ENCODE measurements at regions not wholly inside any gene's neighbourhood (a gene's known extent, or its start where the extent isn't known, plus 50 kb on each side); places are given as distances from the start of the nearest gene placed in this dataset.

GRCh38 chr22:47605441-47605840 lies 843.0 kb downstream of the TBC1D22A start:
- DNase-seq = no peak

GRCh38 chr22:47604563-47604962 lies 842.1 kb downstream of the TBC1D22A start:
- DNase-seq = no peak

GRCh38 chr22:47602732-47603131 lies 840.3 kb downstream of the TBC1D22A start:
- DNase-seq = no peak

DNA sequence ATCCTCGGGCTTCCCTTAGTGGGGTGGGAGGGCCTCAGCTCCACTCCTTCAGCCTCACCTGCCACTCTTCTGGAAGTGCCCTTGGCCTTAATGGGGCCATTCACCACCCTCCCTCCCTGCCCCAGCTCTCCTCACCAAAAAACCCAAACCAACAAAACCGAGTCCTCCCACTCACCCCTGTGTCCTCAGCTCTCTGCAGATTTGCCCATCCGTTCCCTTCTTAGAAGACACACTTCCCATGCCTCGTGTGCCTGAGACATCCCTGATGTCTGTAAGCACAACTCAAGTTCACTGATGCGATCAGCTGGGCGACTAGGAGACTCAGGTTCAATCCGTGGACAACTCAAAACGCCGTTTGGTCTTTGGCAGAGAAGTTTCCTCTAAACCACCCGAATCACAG lies 839.2 kb downstream of the TBC1D22A start:
- DNase-seq = no peak

GRCh38 chr22:47600791-47601625 lies 838.6 kb downstream of the TBC1D22A start:
- no peak for DNase-seq

GRCh38 chr22:47600281-47600680 lies 837.8 kb downstream of the TBC1D22A start:
- no peak for DNase-seq

- no peak for DNase-seq
Measured at GRCh38 chr22:47599753-47600152, 837.3 kb downstream of the TBC1D22A start.

DNA sequence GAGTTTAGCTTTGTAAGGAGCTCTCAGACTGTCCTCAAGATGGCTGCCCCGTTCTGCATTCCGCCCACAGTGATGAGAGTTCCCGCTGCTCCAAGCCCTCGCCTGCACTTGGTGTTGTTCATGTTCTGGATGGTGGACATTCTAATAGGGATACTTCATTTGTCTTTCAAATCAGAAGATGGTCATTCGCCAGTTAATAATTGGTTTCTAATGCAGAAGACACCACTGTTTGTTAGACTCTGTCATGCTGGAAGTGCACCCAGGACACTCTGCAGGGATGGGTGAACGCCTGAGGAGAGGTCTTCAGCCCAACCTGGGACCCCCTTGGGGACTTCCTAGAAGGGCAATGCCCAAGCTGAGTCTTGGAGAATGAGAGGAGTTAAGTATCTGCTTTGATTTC lies 836.4 kb downstream of the TBC1D22A start:
- DNase-seq = no peak

GRCh38 chr22:47597041-47597440 lies 834.6 kb downstream of the TBC1D22A start:
- DNase-seq = no peak

DNA sequence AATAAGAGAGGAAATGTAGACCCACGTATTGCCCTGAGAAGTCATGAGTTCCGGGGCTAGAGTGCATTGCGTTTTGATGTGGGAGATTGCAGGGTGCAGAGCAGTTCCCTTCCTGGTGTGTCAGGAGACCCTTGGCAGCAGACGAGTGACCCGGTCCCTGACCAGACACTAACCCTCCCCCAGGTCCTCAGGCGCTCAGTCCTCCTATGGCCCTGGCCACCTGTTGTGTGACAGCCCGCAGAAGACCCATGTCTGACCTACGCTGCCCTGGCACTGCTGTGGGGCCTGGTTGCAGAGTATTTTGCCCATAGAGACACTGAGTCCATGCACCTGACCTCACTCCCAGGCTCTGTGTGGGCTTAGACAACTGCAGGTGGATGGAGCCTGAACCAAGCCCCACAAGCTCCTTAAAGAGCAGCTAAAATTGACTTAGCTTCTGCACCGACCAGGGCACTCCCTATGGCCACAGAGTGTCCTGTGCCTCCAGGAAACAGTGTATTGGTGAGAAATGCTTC lies 833.8 kb downstream of the TBC1D22A start:
- no peak for DNase-seq

GRCh38 chr22:47594836-47595521 lies 832.5 kb downstream of the TBC1D22A start:
- DNase-seq = no peak

DNA sequence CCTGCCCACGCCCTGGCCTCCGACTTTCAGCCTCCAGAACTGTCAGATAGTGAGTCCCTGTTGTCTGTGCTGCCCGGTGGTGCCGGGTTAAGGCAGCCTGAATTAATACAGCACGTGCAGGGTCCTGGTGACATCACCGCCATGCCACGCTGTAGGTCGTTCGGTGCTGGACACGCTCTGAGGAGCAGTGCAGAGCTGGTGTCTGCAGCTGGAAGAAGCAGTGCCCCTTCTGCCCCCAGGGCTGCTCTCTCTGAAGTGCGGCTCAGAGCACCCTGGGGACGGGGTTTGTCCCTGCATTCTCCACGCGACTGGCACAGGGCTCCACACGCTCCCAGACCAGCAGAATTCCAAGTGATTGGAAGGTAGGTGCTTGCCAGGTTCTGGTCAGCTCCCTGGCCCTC lies 831.5 kb downstream of the TBC1D22A start:
- DNase-seq = no peak

- DNase-seq = no peak
Measured at GRCh38 chr22:47593291-47593690, 830.8 kb downstream of the TBC1D22A start.

DNA sequence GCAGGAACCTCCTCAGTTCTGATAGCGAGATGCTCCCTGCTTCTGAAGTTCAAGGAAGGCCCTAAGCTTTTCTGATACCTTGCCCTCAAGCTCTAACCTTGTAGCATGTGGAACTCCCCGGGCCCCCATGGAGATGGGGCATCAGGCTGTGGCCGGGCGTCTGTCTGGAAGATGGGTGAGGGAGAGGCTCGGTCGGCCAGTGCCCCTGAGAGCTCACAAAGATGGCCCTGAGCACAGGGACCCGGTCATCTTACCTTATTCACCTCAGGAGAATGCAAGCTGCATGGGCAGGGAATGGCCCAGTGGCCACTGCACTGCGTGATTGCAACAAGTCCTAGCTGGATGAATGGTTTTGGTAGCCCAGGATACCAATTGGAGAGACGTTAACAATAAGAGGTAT lies 830.3 kb downstream of the TBC1D22A start:
- no peak for DNase-seq

- no peak for DNase-seq
Measured at GRCh38 chr22:47591709-47592108, 829.3 kb downstream of the TBC1D22A start.

GRCh38 chr22:47591016-47591415 lies 828.6 kb downstream of the TBC1D22A start:
- no peak for DNase-seq

GRCh38 chr22:47589271-47590250 lies 827.1 kb downstream of the TBC1D22A start:
- DNase-seq = no peak

DNA sequence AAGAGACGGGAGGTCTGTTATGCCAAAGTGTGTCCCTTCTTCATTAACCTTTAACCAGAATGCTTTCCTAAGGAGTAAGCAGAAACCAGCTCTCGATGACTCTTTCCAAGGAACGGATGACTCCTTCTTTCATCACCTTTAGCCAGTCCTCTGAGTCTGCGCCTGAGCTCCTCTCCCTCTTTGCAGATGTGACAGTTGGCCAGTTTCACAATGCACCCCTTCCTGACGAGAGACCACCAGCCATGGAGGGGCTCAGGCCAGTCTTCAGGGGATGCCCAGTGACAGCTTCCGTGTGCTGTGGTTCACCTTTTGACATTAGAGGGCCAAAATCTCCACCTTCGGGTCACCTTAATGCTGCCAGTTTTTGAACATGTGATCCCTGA lies 826.1 kb downstream of the TBC1D22A start:
- no peak for DNase-seq

DNA sequence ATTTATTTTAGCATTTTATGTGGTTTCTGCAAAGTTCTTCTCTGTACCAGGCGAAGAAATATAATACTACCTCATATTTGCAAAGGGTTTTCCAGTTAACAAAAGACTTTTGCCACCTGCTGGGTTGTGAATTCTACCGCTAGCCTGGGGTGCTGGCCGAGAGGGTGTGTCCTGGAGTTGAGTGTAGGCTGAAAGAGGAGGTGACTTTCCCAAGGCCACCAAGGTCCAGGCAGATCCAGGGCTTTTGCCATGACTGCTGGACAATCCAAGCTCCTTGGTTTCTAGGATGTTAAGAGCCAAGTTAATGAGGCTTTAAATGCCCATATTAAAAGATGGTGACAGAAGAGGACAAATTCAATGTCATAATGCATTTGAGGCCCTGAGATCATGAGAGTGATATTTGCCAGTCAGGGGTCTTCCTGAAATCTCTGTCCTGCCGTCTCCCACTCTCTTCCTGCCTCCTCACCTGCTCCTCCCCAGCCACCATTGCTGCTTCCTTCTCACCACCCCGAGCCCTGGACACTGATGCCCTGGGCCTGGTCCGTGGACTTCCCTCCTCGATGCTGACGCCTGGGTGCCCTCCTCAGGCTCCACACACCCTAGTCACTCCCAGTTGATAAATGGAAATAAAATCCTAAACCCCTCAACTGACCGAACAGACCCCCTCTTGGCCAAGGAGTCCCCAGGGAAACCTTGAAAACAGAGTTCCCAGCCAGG lies 825.6 kb downstream of the TBC1D22A start:
- DNase-seq = no peak

- DNase-seq = no peak
Measured at GRCh38 chr22:47587361-47587760, 824.9 kb downstream of the TBC1D22A start.

DNA sequence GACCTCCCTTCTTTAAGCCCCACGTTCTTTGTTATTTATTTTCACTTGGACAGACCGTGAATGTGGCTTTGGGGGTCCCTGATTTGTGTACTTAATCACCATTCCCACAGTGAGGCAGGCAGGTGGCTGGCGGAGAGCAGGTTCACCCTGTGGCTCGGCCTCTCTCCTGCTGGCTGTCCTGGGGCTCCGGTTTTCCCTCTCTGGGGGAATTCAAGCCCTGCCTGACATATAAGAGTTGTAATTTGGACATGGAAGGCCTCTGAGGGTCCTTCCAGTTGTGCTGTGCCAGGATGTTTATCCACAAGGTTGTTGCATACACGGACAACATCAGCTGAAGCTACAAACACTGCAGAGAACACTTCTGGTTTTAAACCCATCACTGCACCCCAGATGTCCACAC lies 824.5 kb downstream of the TBC1D22A start:
- DNase-seq = no peak

GRCh38 chr22:47586038-47586437 lies 823.6 kb downstream of the TBC1D22A start:
- no peak for DNase-seq

All from stimulated activated CD4-positive, alpha-beta T cell treated with anti-CD3 and anti-CD28 coated beads, Interleukin-12 subunit alpha, Interleukin-12 subunit beta, amount 100 ng/mL, for 4 hours (primary cell).